Natural killer cell (primary cell): ENCODE measurements at regions not wholly inside any gene's neighbourhood (a gene's known extent, or its start where the extent isn't known, plus 50 kb on each side); places are given as distances from the start of the nearest gene placed in this dataset.

ENCODE experiments used
- ATAC-seq, 3 donors: fragments of 150-1000 bp in 2 of 3; fragments of 200-7000 bp in 1 of 3; cut with Tn5 transposase; 1 replicate in 1 of 3; 2 replicates in 2 of 3; pipeline ENCODE4 v1.10.0; 2021; ENCODE audit warnings: mild to moderate bottlenecking in 2 of 3, moderate library complexity in 2 of 3
- DNase-seq, 2 donors: peaks; one replicate each; pipeline versions ENCODE4 v3.0.0 to v3.0.0-alpha.2; 2013 to 2021; ENCODE audit warnings: mixed read lengths in 1 of 2
- H3K27ac ChIP-seq: one replicate; pipeline ENCODE4 v1.5.1; 2013; ENCODE audit warnings: mild to moderate bottlenecking, low read length
- H3K27me3 ChIP-seq: one replicate; pipeline ENCODE4 v1.6.1; 2013; ENCODE audit warnings: low read length; ENCODE audit not compliant: control insufficient read depth, insufficient read depth
- H3K36me3 ChIP-seq: one replicate; pipeline ENCODE4 v1.6.1; 2013; ENCODE audit warnings: low read length; ENCODE audit not compliant: control insufficient read depth, insufficient read depth
- H3K4me1 ChIP-seq: one replicate; pipeline ENCODE4 v1.6.1; 2013; ENCODE audit warnings: low read length; ENCODE audit not compliant: control insufficient read depth, insufficient read depth
- H3K4me3 ChIP-seq: one replicate; pipeline ENCODE4 v1.5.1; 2013; ENCODE audit warnings: low read length
- H3K9me3 ChIP-seq: one replicate; pipeline ENCODE4 v1.6.1; 2013; ENCODE audit warnings: low read length; ENCODE audit not compliant: control insufficient read depth, insufficient read depth
- H3K27ac Mint-ChIP-seq, 2 donors: one replicate each; pipeline ENCODE4 v1.8.0; 2022; ENCODE audit warnings: mild to moderate bottlenecking in 2 of 2, mixed read lengths in 2 of 2, moderate library complexity in 1 of 2
- H3K27me3 Mint-ChIP-seq, 2 donors: one replicate each; pipeline ENCODE4 v1.8.0; 2022; ENCODE audit warnings: low read depth in 2 of 2, mixed read lengths in 2 of 2
- H3K36me3 Mint-ChIP-seq: one replicate; pipeline ENCODE4 v1.8.0; 2022; ENCODE audit warnings: mixed read lengths
- H3K4me1 Mint-ChIP-seq, 2 donors: one replicate each; pipeline ENCODE4 v1.8.0; 2022; ENCODE audit warnings: mixed read lengths in 2 of 2
- H3K4me3 Mint-ChIP-seq: one replicate; pipeline ENCODE4 v1.8.0; 2022; ENCODE audit warnings: mild to moderate bottlenecking, moderate library complexity, mixed read lengths
- H3K9me3 Mint-ChIP-seq, 2 donors: one replicate each; pipeline ENCODE4 v1.8.0; 2022; ENCODE audit warnings: mixed read lengths in 2 of 2
- WGBS: methylation state at CpG from one replicate; pipeline ENCODE4 v1.1.7; 2013; ENCODE audit warnings: missing lambda C conversion rate; ENCODE audit not compliant: insufficient coverage; 5-methylcytosine and 5-hydroxymethylcytosine counted together
- intact Hi-C: fragments of 100-400 bp; cut with micrococcal nuclease; formaldehyde crosslinking; loops from one replicate; pipeline ENCODE4 v1.14.2; 2022
- TF ChIP-seq, protein P1 (sequence below): fragments of 200-600 bp; IDR thresholded peaks from one replicate; pipeline ENCODE4 v1.8.0; 2022; ENCODE audit warnings: antibody characterized with exemption

DNA sequence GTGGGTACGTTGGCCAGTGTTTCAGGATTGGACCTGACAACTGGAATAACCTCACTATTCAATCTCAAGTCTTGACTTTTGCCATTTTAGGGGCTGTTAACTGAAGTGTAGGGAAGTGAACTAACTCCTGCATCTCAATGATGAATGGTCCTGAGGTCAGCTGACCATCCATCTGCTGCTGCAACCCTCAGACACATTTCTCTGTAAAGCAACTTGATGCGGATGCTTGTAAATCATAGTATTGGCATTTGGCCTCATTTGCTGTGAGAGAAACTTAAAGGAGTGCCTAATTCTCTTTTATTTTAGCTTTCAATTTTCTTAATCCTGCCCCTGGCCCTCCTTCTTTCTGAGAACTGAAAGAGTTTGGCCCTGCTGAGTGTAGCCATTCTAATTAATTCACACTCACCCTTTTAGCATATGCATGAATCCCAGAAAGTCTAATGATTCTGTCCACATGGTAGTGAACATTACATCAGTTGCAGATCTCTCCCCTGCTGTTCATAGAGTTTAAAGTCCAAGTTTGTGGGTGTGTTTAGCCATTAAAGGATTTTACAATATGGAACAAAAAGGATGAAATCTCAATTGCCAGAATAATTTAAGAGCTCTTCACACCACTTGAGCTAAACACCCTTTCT is 1531.4 kb upstream of the SLC10A2 start:
- TF ChIP-seq, protein P1, sequence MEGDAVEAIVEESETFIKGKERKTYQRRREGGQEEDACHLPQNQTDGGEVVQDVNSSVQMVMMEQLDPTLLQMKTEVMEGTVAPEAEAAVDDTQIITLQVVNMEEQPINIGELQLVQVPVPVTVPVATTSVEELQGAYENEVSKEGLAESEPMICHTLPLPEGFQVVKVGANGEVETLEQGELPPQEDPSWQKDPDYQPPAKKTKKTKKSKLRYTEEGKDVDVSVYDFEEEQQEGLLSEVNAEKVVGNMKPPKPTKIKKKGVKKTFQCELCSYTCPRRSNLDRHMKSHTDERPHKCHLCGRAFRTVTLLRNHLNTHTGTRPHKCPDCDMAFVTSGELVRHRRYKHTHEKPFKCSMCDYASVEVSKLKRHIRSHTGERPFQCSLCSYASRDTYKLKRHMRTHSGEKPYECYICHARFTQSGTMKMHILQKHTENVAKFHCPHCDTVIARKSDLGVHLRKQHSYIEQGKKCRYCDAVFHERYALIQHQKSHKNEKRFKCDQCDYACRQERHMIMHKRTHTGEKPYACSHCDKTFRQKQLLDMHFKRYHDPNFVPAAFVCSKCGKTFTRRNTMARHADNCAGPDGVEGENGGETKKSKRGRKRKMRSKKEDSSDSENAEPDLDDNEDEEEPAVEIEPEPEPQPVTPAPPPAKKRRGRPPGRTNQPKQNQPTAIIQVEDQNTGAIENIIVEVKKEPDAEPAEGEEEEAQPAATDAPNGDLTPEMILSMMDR, result no peak
- Histone ChIP-seq H3K4me3 (no peak overlapping the region), H3K27ac (no peak overlapping the region), H3K36me3 (no peaks in the 10 kb centered on the region), H3K9me3 (no peaks in the 10 kb centered on the region), H3K4me1 (no peaks in the 10 kb centered on the region), H3K27me3 (no peaks in the 10 kb centered on the region)
- Mint-ChIP-seq H3K36me3 (no peaks in the 10 kb centered on the region), H3K4me1 (no peaks in the 10 kb centered on the region), H3K27me3 (no peaks in the 10 kb centered on the region), H3K4me3 (no peak overlapping the region), H3K9me3 (peaks cover 6 to 7% of the 10 kb centered on the region in 2 donors), H3K27ac (no peak overlapping the region)
- DNase-seq (no peak), ATAC-seq (no peak)
- 94% methylated on average over 2 of the region's 2 CpGs for WGBS
- intact Hi-C loops, result no loop called here

DNA sequence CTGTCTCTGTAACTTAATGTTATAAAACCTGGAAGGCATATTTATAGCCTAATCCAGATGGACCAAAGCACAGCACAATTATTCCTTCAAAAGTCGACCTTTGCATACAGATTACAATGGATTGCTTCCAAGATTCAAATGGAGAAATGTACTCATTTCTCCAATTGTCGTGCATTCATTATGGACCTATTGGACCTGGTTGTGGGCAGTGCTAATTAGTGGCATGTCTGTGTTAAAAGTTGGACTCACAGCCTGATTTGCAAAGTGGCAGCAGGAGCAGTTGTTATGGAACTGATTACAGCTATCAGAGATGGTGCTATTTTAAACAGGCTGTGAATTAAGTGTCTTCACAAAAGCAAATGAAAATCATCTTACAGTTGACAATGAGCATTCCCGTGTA is 1529.3 kb upstream of the SLC10A2 start:
- Mint-ChIP-seq H3K4me1 (no peaks in the 10 kb centered on the region), H3K9me3 (peaks cover 7 to 11% of the 10 kb centered on the region in 2 donors), H3K27ac (no peak overlapping the region), H3K27me3 (no peaks in the 10 kb centered on the region), H3K4me3 (no peak overlapping the region), H3K36me3 (no peaks in the 10 kb centered on the region)
- TF ChIP-seq, protein P1, result no peak
- intact Hi-C loops, result no loop called here
- H3K4me1 ChIP-seq, result no peaks in the 10 kb centered on the region
- no peaks in the 10 kb centered on the region for H3K9me3 ChIP-seq
- no peaks in the 10 kb centered on the region for H3K36me3 ChIP-seq
- WGBS, result 82% methylated on average over 3 of the region's 3 CpGs
- no peak overlapping the region for H3K4me3 ChIP-seq
- no peak overlapping the region for H3K27ac ChIP-seq
- no peaks in the 10 kb centered on the region for H3K27me3 ChIP-seq
- ATAC-seq (no peak), DNase-seq (no peak)

DNA sequence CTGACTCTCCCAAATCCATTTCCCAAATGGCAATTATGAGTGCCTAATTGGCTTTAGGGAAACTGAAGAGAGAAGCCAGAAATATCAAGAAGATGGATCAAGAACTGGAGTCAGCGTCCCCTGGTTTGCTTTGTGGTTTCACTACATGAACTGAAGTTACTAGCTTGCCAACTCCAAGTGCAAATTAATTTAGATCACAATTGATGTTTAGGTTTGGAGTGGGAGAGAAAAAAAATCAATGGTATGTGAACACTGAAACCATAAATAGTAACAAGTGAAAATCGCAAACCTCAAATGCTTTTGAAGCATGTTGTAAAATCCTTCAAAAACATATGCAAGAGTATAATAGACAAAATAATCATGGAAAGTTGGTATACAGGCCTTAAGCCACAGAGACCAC is 1528.6 kb upstream of the SLC10A2 start:
- H3K4me1 Mint-ChIP-seq, result no peaks in the 10 kb centered on the region
- Histone ChIP-seq H3K4me3 (no peak overlapping the region), H3K27ac (no peak overlapping the region), H3K4me1 (no peaks in the 10 kb centered on the region), H3K36me3 (no peaks in the 10 kb centered on the region), H3K9me3 (no peaks in the 10 kb centered on the region), H3K27me3 (no peaks in the 10 kb centered on the region)
- TF ChIP-seq, protein P1, result no peak
- no peak for ATAC-seq
- DNase-seq, result no peak
- 89% methylated on average over 2 of the region's 2 CpGs for WGBS
- no peak overlapping the region for H3K4me3 Mint-ChIP-seq
- H3K27ac Mint-ChIP-seq, result no peak overlapping the region
- no peaks in the 10 kb centered on the region for H3K36me3 Mint-ChIP-seq
- H3K9me3 Mint-ChIP-seq, result peaks cover 7 to 11% of the 10 kb centered on the region in 2 donors
- no peaks in the 10 kb centered on the region for H3K27me3 Mint-ChIP-seq
- intact Hi-C loops, result no loop called here

DNA sequence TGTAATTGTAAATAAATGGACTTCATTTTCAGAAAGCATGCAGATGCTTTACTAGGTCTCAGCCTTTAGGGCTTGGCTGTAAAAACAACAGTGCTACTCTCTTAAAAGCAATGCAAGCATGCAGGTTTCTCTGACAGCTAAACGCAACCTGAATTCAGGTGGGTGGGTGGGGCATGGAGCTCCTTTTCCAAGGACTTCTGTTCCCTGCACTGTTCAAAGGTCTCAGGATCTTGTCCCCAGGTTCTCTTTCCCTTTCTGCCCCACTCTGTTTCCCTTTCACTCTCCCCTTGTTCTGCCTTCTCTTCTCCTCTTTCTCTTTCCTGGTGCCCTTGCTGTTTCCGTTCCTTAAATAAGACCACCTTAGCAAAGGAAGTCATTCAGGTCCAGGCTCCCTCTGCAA is 1527.5 kb upstream of the SLC10A2 start:
- no peaks in the 10 kb centered on the region for H3K9me3 ChIP-seq
- H3K36me3 ChIP-seq, result no peaks in the 10 kb centered on the region
- no peak for DNase-seq
- Mint-ChIP-seq H3K36me3 (no peaks in the 10 kb centered on the region), H3K9me3 (peaks cover 6 to 11% of the 10 kb centered on the region in 2 donors), H3K4me3 (no peak overlapping the region), H3K4me1 (no peaks in the 10 kb centered on the region), H3K27me3 (no peaks in the 10 kb centered on the region), H3K27ac (no peak overlapping the region)
- H3K27me3 ChIP-seq, result no peaks in the 10 kb centered on the region
- no peak for ATAC-seq
- H3K4me3 ChIP-seq, result no peak overlapping the region
- no peaks in the 10 kb centered on the region for H3K4me1 ChIP-seq
- no peak overlapping the region for H3K27ac ChIP-seq
- intact Hi-C loops, result no loop called here
- 93% methylated on average over 2 of the region's 2 CpGs for WGBS
- TF ChIP-seq, protein P1, result no peak
